ENCODE measurements at regions not wholly inside any gene's neighbourhood (a gene's known extent, or its start where the extent isn't known, plus 50 kb on each side); places are given as distances from the start of the nearest gene placed in this dataset.

DNA sequence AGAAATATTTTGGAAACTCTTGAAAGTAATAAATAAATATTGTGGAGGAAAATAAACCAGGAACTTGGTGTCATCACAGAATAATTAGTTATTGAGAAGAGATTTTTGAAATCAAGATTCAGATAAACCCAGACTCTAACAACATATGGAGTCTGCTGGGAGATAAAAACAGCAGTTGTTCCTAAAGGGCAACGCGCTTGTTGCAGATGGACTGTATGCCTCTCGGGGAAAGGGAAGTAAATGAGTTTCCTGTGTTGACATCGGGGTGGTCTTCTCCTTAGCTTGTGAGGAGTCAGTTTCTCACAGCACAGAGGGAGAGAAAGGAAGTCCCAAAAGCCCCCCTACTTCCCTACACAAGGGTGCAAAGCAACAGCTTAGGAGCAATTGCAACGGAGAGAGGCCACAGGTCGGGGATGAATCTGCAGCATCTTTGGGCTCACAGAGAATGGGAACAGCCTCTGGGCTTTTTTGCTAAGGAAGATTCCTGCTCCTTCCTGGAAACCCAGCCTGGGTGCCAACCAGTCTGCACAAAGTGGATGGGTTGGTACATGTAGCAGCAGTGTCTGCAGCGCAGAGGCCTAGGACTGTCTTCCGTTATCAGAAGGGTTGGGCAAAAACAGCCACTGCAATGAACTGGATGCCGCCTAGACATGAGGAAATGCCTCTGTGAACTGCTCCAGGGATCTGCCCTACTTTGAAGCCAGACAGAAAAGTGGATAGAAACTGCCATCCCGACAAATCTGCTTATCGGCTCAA is 603.0 kb upstream of the NRSN1 start:
- TF ChIP-seq, protein P1, sequence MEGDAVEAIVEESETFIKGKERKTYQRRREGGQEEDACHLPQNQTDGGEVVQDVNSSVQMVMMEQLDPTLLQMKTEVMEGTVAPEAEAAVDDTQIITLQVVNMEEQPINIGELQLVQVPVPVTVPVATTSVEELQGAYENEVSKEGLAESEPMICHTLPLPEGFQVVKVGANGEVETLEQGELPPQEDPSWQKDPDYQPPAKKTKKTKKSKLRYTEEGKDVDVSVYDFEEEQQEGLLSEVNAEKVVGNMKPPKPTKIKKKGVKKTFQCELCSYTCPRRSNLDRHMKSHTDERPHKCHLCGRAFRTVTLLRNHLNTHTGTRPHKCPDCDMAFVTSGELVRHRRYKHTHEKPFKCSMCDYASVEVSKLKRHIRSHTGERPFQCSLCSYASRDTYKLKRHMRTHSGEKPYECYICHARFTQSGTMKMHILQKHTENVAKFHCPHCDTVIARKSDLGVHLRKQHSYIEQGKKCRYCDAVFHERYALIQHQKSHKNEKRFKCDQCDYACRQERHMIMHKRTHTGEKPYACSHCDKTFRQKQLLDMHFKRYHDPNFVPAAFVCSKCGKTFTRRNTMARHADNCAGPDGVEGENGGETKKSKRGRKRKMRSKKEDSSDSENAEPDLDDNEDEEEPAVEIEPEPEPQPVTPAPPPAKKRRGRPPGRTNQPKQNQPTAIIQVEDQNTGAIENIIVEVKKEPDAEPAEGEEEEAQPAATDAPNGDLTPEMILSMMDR (conservative IDR thresholded peaks at IDR 0.05), result no peak
- TF ChIP-seq EZH2 (IDR thresholded peaks at IDR 0.05; ENCODE audit: low read depth), result no peak
